ENCODE measurements at regions not wholly inside any gene's neighbourhood (a gene's known extent, or its start where the extent isn't known, plus 50 kb on each side); places are given as distances from the start of the nearest gene placed in this dataset.

GRCh38 chr14:57009585-57010515 lies 199.6 kb upstream of the OTX2 start (continued):
- TF ChIP-seq TOE1 (IDR thresholded peaks at IDR 0.05; ENCODE audit: borderline replicate concordance) (peak; percentile 52; the same call in 1 of the 2 replicates), TOE1 (CRISPR knock-in tag; IDR thresholded peaks at IDR 0.05; ENCODE audit: borderline replicate concordance, low read depth) (no peak), ZNF232 (CRISPR knock-in tag; IDR thresholded peaks at IDR 0.05) (no peak), GATA2 (CRISPR knock-in tag; IDR thresholded peaks at IDR 0.05) (peak; percentile 91), DMBX1 (CRISPR knock-in tag; IDR thresholded peaks at IDR 0.05; ENCODE audit: borderline replicate concordance) (0 out of 2 replicates have a peak, but pooled peaks have one; percentile 39), ATF1 (CRISPR knock-in tag; IDR thresholded peaks at IDR 0.05) (no peak), ATF1 (tag; IDR thresholded peaks at IDR 0.05) (peak; percentile 69), ZNF253 (CRISPR knock-in tag; conservative IDR thresholded peaks at IDR 0.05) (no peak), NFIC (IDR thresholded peaks at IDR 0.05) (peak; percentile 74), EGR1 (conservative IDR thresholded peaks at IDR 0.05) (peak; percentile 60), KHSRP (IDR thresholded peaks at IDR 0.05) (peak; percentile 68), FOXJ2 (tag; IDR thresholded peaks at IDR 0.05) (0 out of 2 replicates have a peak, but pooled peaks have one; percentile 39), KDM5B (IDR thresholded peaks at IDR 0.05; ENCODE audit: insufficient replicate concordance, low read depth, low read length) (peak; percentile 23), MYNN (IDR thresholded peaks at IDR 0.05) (peak; percentile 76), MYNN (CRISPR knock-in tag; IDR thresholded peaks at IDR 0.05) (no peak), SOX6 (IDR thresholded peaks at IDR 0.05) (peak; percentile 92), RFX5 (IDR thresholded peaks at IDR 0.05; ENCODE audit: low read depth, low read length) (peak; percentile 93), XRCC4 (IDR thresholded peaks at IDR 0.05; ENCODE audit: extremely low read depth, insufficient read depth, insufficient read length) (no peak), ZNF212 (CRISPR knock-in tag; IDR thresholded peaks at IDR 0.05) (no peak), MITF (IDR thresholded peaks at IDR 0.05) (peak; percentile 48; the same call in 1 of the 2 replicates), CREB1 (IDR thresholded peaks at IDR 0.05) (peak; percentile 61), CREB1 (CRISPR knock-in tag; IDR thresholded peaks at IDR 0.05) (no peak), ZNF347 (CRISPR knock-in tag; IDR thresholded peaks at IDR 0.05; ENCODE audit: low read depth) (no peak), AFF4 (CRISPR knock-in tag; IDR thresholded peaks at IDR 0.05) (no peak), BRD9 (IDR thresholded peaks at IDR 0.05; ENCODE audit: low read depth, partially characterized antibody) (peak; percentile 45), BACH1 (tag; IDR thresholded peaks at IDR 0.05) (no peak), HDAC2 (IDR thresholded peaks at IDR 0.05) (peak; percentile 77; the same call in 1 of the 2 replicates), RFX1 (IDR thresholded peaks at IDR 0.05) (peak; percentile 67)

All from K562 (cell line).